OCI-LY3 (cell line): ENCODE measurements at regions not wholly inside any gene's neighbourhood (a gene's known extent, or its start where the extent isn't known, plus 50 kb on each side); places are given as distances from the start of the nearest gene placed in this dataset.
A peak's percentile ranks its signal among the peaks of the same experiment; 100 is the strongest.

ENCODE experiments used
- H2AFZ ChIP-seq: fragments of 200-600, 300-600 bp; shearing (Covaris generic); 2 replicates; pipeline ENCODE4 v1.6.0; 2014; ENCODE audit warnings: antibody characterized with exemption, low read depth, low read length
- H3K27ac ChIP-seq: fragments of 200-600, 300-600 bp; sonication (generic); 2 replicates; pipeline ENCODE4 v1.5.1; 2014; ENCODE audit warnings: mild to moderate bottlenecking, low read length, moderate library complexity, mixed read lengths
- H3K27me3 ChIP-seq: fragments of 200-600, 300-600 bp; sonication (generic); 2 replicates; pipeline ENCODE4 v1.6.1; 2014; ENCODE audit warnings: low read depth, low read length, mixed read lengths
- H3K36me3 ChIP-seq: fragments of 200-600, 300-600 bp; sonication (generic); replicated peaks from 2 replicates; pipeline ENCODE3; 2014; ENCODE audit warnings: low read depth, low read length, mixed read lengths
- H3K4me1 ChIP-seq: fragments of 300-600, 200-600 bp; sonication (generic); 2 replicates; pipeline ENCODE4 v1.6.1; 2014; ENCODE audit warnings: low read length, mixed read lengths
- H3K4me2 ChIP-seq: fragments of 200-600, 300-600 bp; sonication (generic); 2 replicates; pipeline ENCODE4 v1.6.1; 2014; ENCODE audit warnings: low read length, mixed read lengths
- H3K4me3 ChIP-seq: fragments of 300-600, 200-600 bp; sonication (generic); 2 replicates; pipeline ENCODE4 v1.5.1; 2014; ENCODE audit warnings: antibody characterized with exemption, mild to moderate bottlenecking, low read length, moderate library complexity
- H3K79me2 ChIP-seq: fragments of 300-600, 200-600 bp; shearing (Covaris generic); 2 replicates; pipeline ENCODE4 v1.6.1; 2014; ENCODE audit warnings: mild to moderate bottlenecking, low read length, mixed read lengths
- H3K9ac ChIP-seq: fragments of 300-600, 200-600 bp; shearing (Covaris generic); 2 replicates; pipeline ENCODE4 v1.6.0; 2014; ENCODE audit warnings: mild to moderate bottlenecking, low read length, moderate library complexity
- H3K9me3 ChIP-seq: fragments of 200-600, 300-600 bp; shearing (Covaris generic); 2 replicates; pipeline ENCODE4 v1.6.1; 2014; ENCODE audit warnings: low read length, mixed read lengths; ENCODE audit not compliant: insufficient read depth
- H4K20me1 ChIP-seq: fragments of 200-600, 300-600 bp; sonication (generic); 2 replicates; pipeline ENCODE4 v1.6.1; 2016; ENCODE audit warnings: low read length, mixed read lengths; ENCODE audit not compliant: insufficient read depth
- EZH2phosphoT487 ChIP-seq: fragments of 200-600 bp; shearing (Covaris generic); IDR thresholded peaks from 2 replicates; pipeline ENCODE4 v1.6.1; 2018; ENCODE audit warnings: antibody characterized with exemption, mixed run types, low read depth
- TF ChIP-seq, protein P1 (sequence below): fragments of 200-600, 300-600 bp; sonication (generic); IDR thresholded peaks from 2 replicates; pipeline ENCODE4 v1.5.1; 2014; ENCODE audit warnings: antibody characterized with exemption, low read length, low read depth

DNA sequence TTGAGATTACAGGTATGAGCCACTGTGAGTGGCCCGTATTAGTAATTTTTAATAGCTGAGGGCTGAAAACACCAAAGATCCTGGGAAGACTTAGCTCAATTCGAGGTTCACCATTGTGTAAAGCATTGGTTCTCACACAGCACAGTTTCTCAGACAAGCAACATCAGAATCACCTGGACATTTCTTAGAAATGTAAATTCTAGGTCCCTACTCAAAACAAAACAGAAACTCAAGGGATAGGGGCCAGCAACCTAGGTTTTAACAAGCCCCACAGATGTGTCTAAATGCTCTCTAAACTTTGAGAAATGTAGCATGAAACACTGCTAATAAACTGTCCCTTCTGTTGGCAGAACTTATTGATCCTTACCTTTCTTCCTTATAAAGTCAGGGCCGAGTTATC lies 681.2 kb downstream of the RNF144A start:
- Histone ChIP-seq H3K36me3 (no peaks in the 10 kb centered on the region), H3K27me3 (no peaks in the 10 kb centered on the region), H3K9ac (no peak overlapping the region), H3K4me2 (peak overlapping the region; percentile 23), H3K4me1 (peaks cover 9% of the 10 kb centered on the region), H3K4me3 (no peak overlapping the region), H4K20me1 (no peaks in the 10 kb centered on the region), H3K27ac (no peak overlapping the region), H2AFZ (no peak overlapping the region), H3K9me3 (no peaks in the 10 kb centered on the region), H3K79me2 (no peaks in the 10 kb centered on the region)
- TF ChIP-seq, protein P1, sequence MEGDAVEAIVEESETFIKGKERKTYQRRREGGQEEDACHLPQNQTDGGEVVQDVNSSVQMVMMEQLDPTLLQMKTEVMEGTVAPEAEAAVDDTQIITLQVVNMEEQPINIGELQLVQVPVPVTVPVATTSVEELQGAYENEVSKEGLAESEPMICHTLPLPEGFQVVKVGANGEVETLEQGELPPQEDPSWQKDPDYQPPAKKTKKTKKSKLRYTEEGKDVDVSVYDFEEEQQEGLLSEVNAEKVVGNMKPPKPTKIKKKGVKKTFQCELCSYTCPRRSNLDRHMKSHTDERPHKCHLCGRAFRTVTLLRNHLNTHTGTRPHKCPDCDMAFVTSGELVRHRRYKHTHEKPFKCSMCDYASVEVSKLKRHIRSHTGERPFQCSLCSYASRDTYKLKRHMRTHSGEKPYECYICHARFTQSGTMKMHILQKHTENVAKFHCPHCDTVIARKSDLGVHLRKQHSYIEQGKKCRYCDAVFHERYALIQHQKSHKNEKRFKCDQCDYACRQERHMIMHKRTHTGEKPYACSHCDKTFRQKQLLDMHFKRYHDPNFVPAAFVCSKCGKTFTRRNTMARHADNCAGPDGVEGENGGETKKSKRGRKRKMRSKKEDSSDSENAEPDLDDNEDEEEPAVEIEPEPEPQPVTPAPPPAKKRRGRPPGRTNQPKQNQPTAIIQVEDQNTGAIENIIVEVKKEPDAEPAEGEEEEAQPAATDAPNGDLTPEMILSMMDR: no peak
- no peak for TF ChIP-seq EZH2phosphoT487

DNA sequence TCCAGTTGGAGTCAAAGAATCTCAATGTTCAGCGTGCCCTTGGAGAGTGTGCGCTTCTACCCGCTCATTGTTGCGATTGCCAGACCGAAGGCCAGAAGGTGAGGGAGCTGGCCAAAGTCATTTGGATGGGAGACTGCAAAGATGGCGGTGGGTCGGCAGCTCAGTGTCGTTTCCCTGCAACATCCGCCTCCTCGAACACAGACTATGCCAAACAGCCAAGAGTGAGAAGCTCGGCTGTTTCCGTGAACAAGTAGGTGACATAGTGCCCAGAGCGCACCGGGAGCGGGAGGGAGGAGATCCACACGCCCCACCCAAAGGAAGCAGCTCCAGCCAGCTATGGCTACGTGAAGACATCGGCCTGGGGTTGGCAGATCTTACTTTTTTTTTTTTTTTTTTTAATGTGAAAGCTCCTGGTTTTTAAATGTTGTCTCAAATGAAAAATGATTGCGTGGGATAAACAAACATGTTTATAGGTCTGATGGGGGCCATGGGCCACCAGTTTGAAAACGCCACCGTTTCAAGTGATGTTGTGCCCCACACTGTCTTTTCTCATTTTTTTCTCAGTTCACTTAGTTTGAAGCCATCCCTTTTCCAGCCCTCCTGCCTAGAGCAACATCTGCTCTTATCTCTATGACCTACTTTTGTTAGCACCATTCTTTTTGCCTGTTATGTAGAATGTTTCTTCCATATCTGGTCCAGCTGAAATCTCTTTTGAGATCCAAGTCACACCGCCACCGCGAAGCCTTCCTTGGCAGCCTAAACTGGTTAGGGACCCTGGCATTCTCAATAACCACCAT lies 682.4 kb downstream of the RNF144A start:
- no peak overlapping the region for H3K4me3 ChIP-seq
- no peaks in the 10 kb centered on the region for H4K20me1 ChIP-seq
- H3K9ac ChIP-seq: no peak overlapping the region
- no peak overlapping the region for H3K27ac ChIP-seq
- TF ChIP-seq EZH2phosphoT487: no peak
- TF ChIP-seq, protein P1: no peak
- H3K9me3 ChIP-seq: no peaks in the 10 kb centered on the region
- H3K27me3 ChIP-seq: no peaks in the 10 kb centered on the region
- no peaks in the 10 kb centered on the region for H3K79me2 ChIP-seq
- no peak overlapping the region for H2AFZ ChIP-seq
- no peak overlapping the region for H3K4me2 ChIP-seq
- no peaks in the 10 kb centered on the region for H3K36me3 ChIP-seq
- peaks cover 9% of the 10 kb centered on the region for H3K4me1 ChIP-seq

DNA sequence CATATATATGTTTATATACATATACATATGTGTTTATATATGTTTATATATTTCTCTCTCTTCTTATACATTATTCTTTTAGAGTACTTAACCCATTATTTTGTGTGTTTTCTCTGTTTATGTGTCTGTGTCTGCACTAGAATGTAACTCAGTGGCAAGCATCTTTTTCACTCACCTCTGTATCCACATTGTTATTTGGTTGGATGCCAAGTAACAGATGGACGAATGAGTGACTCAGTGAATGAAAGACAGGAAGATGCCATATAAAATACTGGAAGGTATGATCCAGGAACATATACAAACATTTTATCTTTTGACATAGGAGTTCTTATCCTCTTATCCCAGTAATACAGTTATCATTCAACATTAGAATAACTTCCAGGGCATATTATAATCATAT lies 684.8 kb downstream of the RNF144A start:
- H4K20me1 ChIP-seq: no peaks in the 10 kb centered on the region
- no peak overlapping the region for H3K4me3 ChIP-seq
- H3K27ac ChIP-seq: no peak overlapping the region
- TF ChIP-seq EZH2phosphoT487: no peak
- TF ChIP-seq, protein P1: no peak
- peaks cover 9% of the 10 kb centered on the region for H3K4me1 ChIP-seq
- no peak overlapping the region for H3K9ac ChIP-seq
- no peaks in the 10 kb centered on the region for H3K9me3 ChIP-seq
- no peaks in the 10 kb centered on the region for H3K27me3 ChIP-seq
- no peaks in the 10 kb centered on the region for H3K36me3 ChIP-seq
- no peaks in the 10 kb centered on the region for H3K79me2 ChIP-seq
- no peak overlapping the region for H3K4me2 ChIP-seq
- H2AFZ ChIP-seq: no peak overlapping the region

DNA sequence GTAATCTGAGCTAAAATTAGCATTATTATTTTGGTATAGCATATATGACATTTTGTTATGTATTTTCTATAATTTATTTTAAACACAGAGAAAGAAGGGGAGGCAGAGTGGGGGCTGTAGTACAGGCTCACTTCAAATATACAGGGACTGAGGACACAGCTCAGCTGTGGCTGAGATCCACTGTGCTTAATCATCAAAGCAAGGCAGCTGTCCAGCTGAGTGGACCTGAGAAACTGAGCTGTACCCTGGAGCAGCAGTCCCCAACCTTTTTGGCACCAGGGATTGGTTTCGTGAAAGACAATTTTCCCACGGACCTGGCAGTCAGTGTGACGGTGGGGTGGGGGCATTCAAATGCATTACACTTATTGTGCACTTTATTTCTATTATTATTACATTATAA lies 687.2 kb downstream of the RNF144A start:
- no peak overlapping the region for H3K4me2 ChIP-seq
- H3K9me3 ChIP-seq: no peaks in the 10 kb centered on the region
- peaks cover 5% of the 10 kb centered on the region for H3K4me1 ChIP-seq
- no peak overlapping the region for H3K4me3 ChIP-seq
- no peaks in the 10 kb centered on the region for H3K79me2 ChIP-seq
- H2AFZ ChIP-seq: no peak overlapping the region
- TF ChIP-seq EZH2phosphoT487: no peak
- H4K20me1 ChIP-seq: no peaks in the 10 kb centered on the region
- H3K27ac ChIP-seq: no peak overlapping the region
- no peaks in the 10 kb centered on the region for H3K27me3 ChIP-seq
- no peak overlapping the region for H3K9ac ChIP-seq
- no peaks in the 10 kb centered on the region for H3K36me3 ChIP-seq
